C4-2B (cell line): ENCODE measurements at regions not wholly inside any gene's neighbourhood (a gene's known extent, or its start where the extent isn't known, plus 50 kb on each side); places are given as distances from the start of the nearest gene placed in this dataset.

Source experiments
- CTCF ChIP-seq: fragments of 450-650 bp; conservative IDR thresholded peaks from 2 replicates; pipeline ENCODE4 v1.5.1; 2017; ENCODE audit warnings: mild to moderate bottlenecking
- ZFX ChIP-seq: fragments of 450-650 bp; IDR thresholded peaks from 2 replicates; pipeline ENCODE4 v1.6.1; 2017

GRCh38 chr7:53113424-53113823 lies 78.0 kb downstream of the POM121L12 start:
- TF ChIP-seq CTCF (no peak), ZFX (no peak)
